ENCODE measurements at regions not wholly inside any gene's neighbourhood (a gene's known extent, or its start where the extent isn't known, plus 50 kb on each side); places are given as distances from the start of the nearest gene placed in this dataset.

GRCh38 chr5:8811581-8811980, 734.3 kb downstream of the SEMA5A start:
- no peak overlapping the region for H3K4me3 ChIP-seq (ENCODE audit: control insufficient read depth, low read depth, low read length)
- no peak for DNase-seq (ENCODE audit: low read depth)
- no peak for TF ChIP-seq CTCF (IDR thresholded peaks at IDR 0.05; ENCODE audit: control insufficient read depth, insufficient read depth, low read depth, low read length, missing control alignments)

- DNase-seq (ENCODE audit: low read depth) = no peak
- no peak for TF ChIP-seq CTCF (IDR thresholded peaks at IDR 0.05; ENCODE audit: control insufficient read depth, insufficient read depth, low read depth, low read length, missing control alignments)
- no peak overlapping the region for H3K4me3 ChIP-seq (ENCODE audit: control insufficient read depth, low read depth, low read length)
Measured at GRCh38 chr5:8813180-8813579, 732.7 kb downstream of the SEMA5A start.

GRCh38 chr5:8814105-8814504, 731.8 kb downstream of the SEMA5A start:
- DNase-seq (ENCODE audit: low read depth) = no peak
- no peak overlapping the region for H3K4me3 ChIP-seq (ENCODE audit: control insufficient read depth, low read depth, low read length)
- no peak for TF ChIP-seq CTCF (IDR thresholded peaks at IDR 0.05; ENCODE audit: control insufficient read depth, insufficient read depth, low read depth, low read length, missing control alignments)

GRCh38 chr5:8824371-8824770, 721.5 kb downstream of the SEMA5A start:
- DNase-seq (ENCODE audit: low read depth) = no peak
- no peak for TF ChIP-seq CTCF (IDR thresholded peaks at IDR 0.05; ENCODE audit: control insufficient read depth, insufficient read depth, low read depth, low read length, missing control alignments)

GRCh38 chr5:8825139-8825757, 720.6 kb downstream of the SEMA5A start:
- H3K4me3 ChIP-seq (ENCODE audit: control insufficient read depth, low read depth, low read length) = no peak overlapping the region
- no peak for DNase-seq (ENCODE audit: low read depth)
- TF ChIP-seq CTCF (IDR thresholded peaks at IDR 0.05; ENCODE audit: control insufficient read depth, insufficient read depth, low read depth, low read length, missing control alignments) = no peak

More at GRCh38 chr5:8824371-8824770, 721.5 kb downstream of the SEMA5A start:
- no peak overlapping the region for H3K4me3 ChIP-seq (ENCODE audit: control insufficient read depth, low read depth, low read length)

- DNase-seq (ENCODE audit: low read depth) = no peak
- no peak overlapping the region for H3K4me3 ChIP-seq (ENCODE audit: control insufficient read depth, low read depth, low read length)
- TF ChIP-seq CTCF (IDR thresholded peaks at IDR 0.05; ENCODE audit: control insufficient read depth, insufficient read depth, low read depth, low read length, missing control alignments) = no peak
Measured at GRCh38 chr5:8826508-8826907, 719.4 kb downstream of the SEMA5A start.
